Peyer's patch (tissue), 4 donors: ENCODE measurements at regions not wholly inside any gene's neighbourhood (a gene's known extent, or its start where the extent isn't known, plus 50 kb on each side); places are given as distances from the start of the nearest gene placed in this dataset.

ENCODE experiments used
- CTCF ChIP-seq, 6 experiments: fragments of 450-650 bp in 4 of 6; fragments of 200-600 bp in 2 of 6; sonication (generic) in 1 of 6; IDR thresholded peaks; one replicate each; pipeline ENCODE4 v1.5.1; 2017 to 2019; ENCODE audit warnings: antibody characterized with exemption in 6 of 6, mild to moderate bottlenecking in 3 of 6, moderate library complexity in 1 of 6
- POLR2A ChIP-seq, 2 donors: fragments of 450-650 bp; IDR thresholded peaks; one replicate each; pipeline ENCODE4 v1.5.1; 2017; ENCODE audit warnings: antibody characterized with exemption in 2 of 2, mild to moderate bottlenecking in 2 of 2, moderate library complexity in 2 of 2

GRCh38 chr12:4214877-4215228, 58.7 kb upstream of the CCND2 start:
- TF ChIP-seq CTCF (IDR thresholded peaks at IDR 0.05), result no peak
- TF ChIP-seq POLR2A (IDR thresholded peaks at IDR 0.05), result no peak
